Loucy (cell line): ENCODE measurements at regions not wholly inside any gene's neighbourhood (a gene's known extent, or its start where the extent isn't known, plus 50 kb on each side); places are given as distances from the start of the nearest gene placed in this dataset.

Experiments
- H2AFZ ChIP-seq: fragments of 200-600 bp; sonication (generic); 2 replicates; pipeline ENCODE4 v1.6.0; 2016; ENCODE audit warnings: antibody characterized with exemption, mild to moderate bottlenecking, low read length, moderate library complexity
- H3F3A ChIP-seq: fragments of 200-600 bp; 2 replicates; pipeline ENCODE4 v1.6.0; 2016; ENCODE audit warnings: antibody characterized with exemption, low read depth, mild to moderate bottlenecking
- H3K27me3 ChIP-seq: fragments of 200-600 bp; sonication (generic); 2 replicates; pipeline ENCODE4 v1.6.1; 2014; ENCODE audit warnings: low read length, mild to moderate bottlenecking; ENCODE audit not compliant: insufficient read depth, poor library complexity, severe bottlenecking
- H3K36me3 ChIP-seq: fragments of 200-600 bp; sonication (generic); 2 replicates; pipeline ENCODE4 v1.6.1; 2016; ENCODE audit warnings: low read length; ENCODE audit not compliant: insufficient read depth
- H3K4me1 ChIP-seq: fragments of 200-600 bp; sonication (generic); 2 replicates; pipeline ENCODE4 v1.5.1; 2014; ENCODE audit warnings: low read length, mild to moderate bottlenecking; ENCODE audit not compliant: insufficient read depth, poor library complexity, severe bottlenecking
- H3K4me2 ChIP-seq: fragments of 200-600 bp; sonication (generic); 2 replicates; pipeline ENCODE4 v1.6.0; 2014; ENCODE audit warnings: antibody characterized with exemption, low read length, low read depth, mild to moderate bottlenecking; ENCODE audit not compliant: poor library complexity, severe bottlenecking
- H3K4me3 ChIP-seq: fragments of 200-600 bp; sonication (generic); 2 replicates; pipeline ENCODE4 v1.5.1; 2014; ENCODE audit warnings: low read length, mild to moderate bottlenecking, mixed read lengths; ENCODE audit not compliant: poor library complexity, severe bottlenecking
- H3K79me2 ChIP-seq: fragments of 200-600 bp; sonication (generic); 2 replicates; pipeline ENCODE4 v1.6.1; 2014; ENCODE audit warnings: low read length; ENCODE audit not compliant: insufficient read depth
- H3K9ac ChIP-seq: fragments of 200-600 bp; sonication (generic); 2 replicates; pipeline ENCODE4 v1.6.0; 2014; ENCODE audit warnings: mild to moderate bottlenecking, low read depth, low read length, moderate library complexity; ENCODE audit not compliant: poor library complexity, severe bottlenecking
- H3K9me2 ChIP-seq: fragments of 200-600 bp; sonication (generic); replicated peaks from 2 replicates; pipeline ENCODE4 v1.6.1; 2016; ENCODE audit warnings: low read depth, low read length, mixed read lengths
- H3K9me3 ChIP-seq: fragments of 200-600 bp; sonication (generic); 2 replicates; pipeline ENCODE4 v1.6.1; 2014; ENCODE audit warnings: mild to moderate bottlenecking, antibody characterized with exemption, low read length, low read depth; ENCODE audit not compliant: insufficient read depth
- H4K20me1 ChIP-seq: fragments of 200-600 bp; sonication (generic); 2 replicates; pipeline ENCODE4 v1.6.0; 2014; ENCODE audit warnings: antibody characterized with exemption, low read length, mild to moderate bottlenecking; ENCODE audit not compliant: insufficient read depth, poor library complexity, severe bottlenecking
- EZH2phosphoT487 ChIP-seq: fragments of 200-600 bp; IDR thresholded peaks from 2 replicates; pipeline ENCODE4 v1.6.1; 2018; ENCODE audit warnings: antibody characterized with exemption, mild to moderate bottlenecking, moderate library complexity, borderline replicate concordance
- TF ChIP-seq, protein P1 (sequence below): fragments of 200-600 bp; sonication (generic); conservative IDR thresholded peaks from 2 replicates; pipeline ENCODE4 v1.5.1; 2014; ENCODE audit warnings: mild to moderate bottlenecking, antibody characterized with exemption, low read length

DNA sequence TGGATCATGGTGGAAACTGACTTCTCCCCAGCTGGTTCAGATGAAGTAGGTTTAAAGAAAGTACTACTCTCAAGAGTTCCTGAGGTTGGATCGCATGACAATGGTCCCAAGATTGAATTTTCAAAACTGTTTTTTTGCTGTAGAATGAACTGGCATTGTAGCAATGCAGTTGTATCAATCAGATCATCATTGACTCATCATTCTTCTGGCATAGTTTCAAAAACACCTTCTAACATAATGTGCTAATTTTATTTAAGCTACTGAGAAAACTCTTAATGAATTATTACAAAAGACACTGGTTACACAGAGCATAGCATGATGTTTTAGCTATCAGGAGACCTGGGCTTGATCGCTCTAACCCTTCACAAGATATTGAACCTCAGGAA is 384.5 kb upstream of the DCN start:
- Histone ChIP-seq H3K79me2 (no peaks in the 10 kb centered on the region), H3K9me2 (no peaks in the 10 kb centered on the region), H3K4me2 (no peak overlapping the region), H3K4me3 (no peak overlapping the region), H3K9ac (no peak overlapping the region), H3K9me3 (no peaks in the 10 kb centered on the region), H4K20me1 (no peaks in the 10 kb centered on the region), H2AFZ (no peak overlapping the region), H3K4me1 (no peaks in the 10 kb centered on the region), H3F3A (no peaks in the 10 kb centered on the region), H3K27me3 (no peaks in the 10 kb centered on the region), H3K36me3 (no peaks in the 10 kb centered on the region)
- TF ChIP-seq, protein P1, sequence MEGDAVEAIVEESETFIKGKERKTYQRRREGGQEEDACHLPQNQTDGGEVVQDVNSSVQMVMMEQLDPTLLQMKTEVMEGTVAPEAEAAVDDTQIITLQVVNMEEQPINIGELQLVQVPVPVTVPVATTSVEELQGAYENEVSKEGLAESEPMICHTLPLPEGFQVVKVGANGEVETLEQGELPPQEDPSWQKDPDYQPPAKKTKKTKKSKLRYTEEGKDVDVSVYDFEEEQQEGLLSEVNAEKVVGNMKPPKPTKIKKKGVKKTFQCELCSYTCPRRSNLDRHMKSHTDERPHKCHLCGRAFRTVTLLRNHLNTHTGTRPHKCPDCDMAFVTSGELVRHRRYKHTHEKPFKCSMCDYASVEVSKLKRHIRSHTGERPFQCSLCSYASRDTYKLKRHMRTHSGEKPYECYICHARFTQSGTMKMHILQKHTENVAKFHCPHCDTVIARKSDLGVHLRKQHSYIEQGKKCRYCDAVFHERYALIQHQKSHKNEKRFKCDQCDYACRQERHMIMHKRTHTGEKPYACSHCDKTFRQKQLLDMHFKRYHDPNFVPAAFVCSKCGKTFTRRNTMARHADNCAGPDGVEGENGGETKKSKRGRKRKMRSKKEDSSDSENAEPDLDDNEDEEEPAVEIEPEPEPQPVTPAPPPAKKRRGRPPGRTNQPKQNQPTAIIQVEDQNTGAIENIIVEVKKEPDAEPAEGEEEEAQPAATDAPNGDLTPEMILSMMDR = no peak
- TF ChIP-seq EZH2phosphoT487 = no peak

DNA sequence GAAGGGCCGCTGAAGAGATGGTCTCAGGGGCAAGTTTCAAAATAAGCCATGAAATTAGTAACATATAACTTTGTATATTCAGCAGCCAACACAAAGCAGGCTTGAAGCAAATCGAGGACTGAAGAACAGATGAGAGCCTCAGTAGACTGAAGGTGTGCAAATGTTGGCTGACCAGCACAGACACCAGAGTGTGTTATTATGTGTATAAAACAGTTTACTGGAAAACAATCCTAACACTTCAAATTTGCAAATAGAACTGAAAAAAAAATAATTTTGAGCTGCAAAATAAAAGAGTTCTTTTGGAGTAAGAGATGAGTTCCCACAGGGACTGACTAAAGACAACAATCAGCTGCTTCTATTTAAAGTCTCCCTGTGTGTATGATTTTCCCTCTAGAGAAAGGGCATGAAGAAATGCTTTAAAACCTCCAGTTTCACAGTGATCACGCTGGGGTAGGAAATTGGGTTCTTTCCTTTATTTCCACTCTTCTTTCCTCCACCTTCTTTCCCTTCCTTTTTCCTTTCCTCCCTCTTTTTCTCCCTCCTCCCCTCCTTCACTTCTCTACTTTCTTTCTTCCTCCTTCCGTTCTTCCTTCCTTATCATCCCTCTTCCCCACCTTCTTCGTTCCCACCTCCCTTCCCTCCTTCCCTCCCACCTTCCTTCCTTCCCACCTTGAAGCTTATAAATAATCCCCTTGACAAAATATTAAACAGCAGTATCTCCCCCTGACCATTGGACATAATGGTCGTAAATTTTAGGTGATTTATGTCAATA is 383.9 kb upstream of the DCN start:
- H3K9ac ChIP-seq = no peak overlapping the region
- no peaks in the 10 kb centered on the region for H3F3A ChIP-seq
- H3K9me3 ChIP-seq = no peaks in the 10 kb centered on the region

DNA sequence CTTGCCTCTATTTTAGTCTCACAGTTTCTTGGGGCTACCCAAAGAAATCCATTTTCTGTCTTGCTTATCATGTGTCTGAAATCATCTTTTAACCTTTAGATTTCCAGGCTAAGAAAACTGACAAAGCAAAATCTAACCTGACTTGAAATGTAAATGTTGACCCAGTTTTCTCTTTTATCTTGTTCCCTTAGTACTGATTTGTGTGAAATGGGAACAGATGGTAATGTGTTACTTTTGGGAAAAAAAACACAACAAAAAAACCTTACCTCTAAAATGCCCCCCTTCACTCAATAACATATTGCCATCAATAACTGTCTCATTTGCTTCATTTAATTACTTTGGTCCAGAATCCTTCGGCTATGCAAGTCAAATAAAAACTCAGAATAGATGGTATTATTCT is 383.2 kb upstream of the DCN start:
- H2AFZ ChIP-seq = no peak overlapping the region
- H3K79me2 ChIP-seq = no peaks in the 10 kb centered on the region
- TF ChIP-seq, protein P1 = no peak
- TF ChIP-seq EZH2phosphoT487 = no peak
- H3K9me3 ChIP-seq = no peaks in the 10 kb centered on the region
- no peak overlapping the region for H3K4me2 ChIP-seq
- H3K4me3 ChIP-seq = no peak overlapping the region
- H3K9ac ChIP-seq = no peak overlapping the region
- H3K9me2 ChIP-seq = no peaks in the 10 kb centered on the region
- H4K20me1 ChIP-seq = no peaks in the 10 kb centered on the region
- no peaks in the 10 kb centered on the region for H3K36me3 ChIP-seq
- no peaks in the 10 kb centered on the region for H3K27me3 ChIP-seq
- H3K4me1 ChIP-seq = no peaks in the 10 kb centered on the region
- no peaks in the 10 kb centered on the region for H3F3A ChIP-seq

More for the DNA sequence above, 383.9 kb upstream of the DCN start:
- Histone ChIP-seq H4K20me1 (no peaks in the 10 kb centered on the region), H3K79me2 (no peaks in the 10 kb centered on the region), H3K4me3 (no peak overlapping the region), H2AFZ (no peak overlapping the region), H3K27me3 (no peaks in the 10 kb centered on the region), H3K9me2 (no peaks in the 10 kb centered on the region), H3K4me2 (no peak overlapping the region), H3K36me3 (no peaks in the 10 kb centered on the region), H3K4me1 (no peaks in the 10 kb centered on the region)
- TF ChIP-seq, protein P1 = no peak
- no peak for TF ChIP-seq EZH2phosphoT487
